HG03045 (cell line): ENCODE measurements at regions not wholly inside any gene's neighbourhood (a gene's known extent, or its start where the extent isn't known, plus 50 kb on each side); places are given as distances from the start of the nearest gene placed in this dataset.
"Not testable (repeated sequence)": the region's sequence is repeated elsewhere in the genome, so short reads cannot be mapped to it uniquely, and the experiment has no call there.

Source experiments
- ATAC-seq: cut with Tn5 transposase; IDR thresholded peaks from one replicate; pipeline ENCODE4 v1.9.1; 2021; ENCODE audit warnings: mild to moderate bottlenecking, moderate library complexity; ENCODE audit not compliant: unreplicated experiment

GRCh38 chr2:3039188-3040065 lies 338.2 kb downstream of the EIPR1 start:
- no peak for ATAC-seq

DNA sequence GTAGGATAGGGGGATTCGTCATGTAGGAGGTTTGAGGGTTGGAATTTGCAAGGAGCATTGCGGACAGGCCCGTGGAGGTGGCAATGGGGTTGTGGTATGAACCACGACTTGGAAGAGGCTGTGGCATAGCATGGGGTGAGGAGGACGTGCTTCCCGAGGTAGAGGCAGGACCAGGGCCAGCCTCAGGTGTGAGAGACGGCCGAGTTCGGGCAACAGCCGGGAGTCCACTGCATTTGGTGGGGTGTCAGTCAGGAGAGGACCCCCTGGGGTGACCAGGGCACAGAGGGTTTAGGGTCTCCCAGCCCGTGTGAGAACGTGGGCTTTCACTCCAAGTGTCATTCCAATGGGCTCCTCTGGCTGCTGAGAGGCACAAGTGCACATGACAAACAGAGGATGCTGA lies 339.0 kb downstream of the EIPR1 start:
- ATAC-seq = no peak

DNA sequence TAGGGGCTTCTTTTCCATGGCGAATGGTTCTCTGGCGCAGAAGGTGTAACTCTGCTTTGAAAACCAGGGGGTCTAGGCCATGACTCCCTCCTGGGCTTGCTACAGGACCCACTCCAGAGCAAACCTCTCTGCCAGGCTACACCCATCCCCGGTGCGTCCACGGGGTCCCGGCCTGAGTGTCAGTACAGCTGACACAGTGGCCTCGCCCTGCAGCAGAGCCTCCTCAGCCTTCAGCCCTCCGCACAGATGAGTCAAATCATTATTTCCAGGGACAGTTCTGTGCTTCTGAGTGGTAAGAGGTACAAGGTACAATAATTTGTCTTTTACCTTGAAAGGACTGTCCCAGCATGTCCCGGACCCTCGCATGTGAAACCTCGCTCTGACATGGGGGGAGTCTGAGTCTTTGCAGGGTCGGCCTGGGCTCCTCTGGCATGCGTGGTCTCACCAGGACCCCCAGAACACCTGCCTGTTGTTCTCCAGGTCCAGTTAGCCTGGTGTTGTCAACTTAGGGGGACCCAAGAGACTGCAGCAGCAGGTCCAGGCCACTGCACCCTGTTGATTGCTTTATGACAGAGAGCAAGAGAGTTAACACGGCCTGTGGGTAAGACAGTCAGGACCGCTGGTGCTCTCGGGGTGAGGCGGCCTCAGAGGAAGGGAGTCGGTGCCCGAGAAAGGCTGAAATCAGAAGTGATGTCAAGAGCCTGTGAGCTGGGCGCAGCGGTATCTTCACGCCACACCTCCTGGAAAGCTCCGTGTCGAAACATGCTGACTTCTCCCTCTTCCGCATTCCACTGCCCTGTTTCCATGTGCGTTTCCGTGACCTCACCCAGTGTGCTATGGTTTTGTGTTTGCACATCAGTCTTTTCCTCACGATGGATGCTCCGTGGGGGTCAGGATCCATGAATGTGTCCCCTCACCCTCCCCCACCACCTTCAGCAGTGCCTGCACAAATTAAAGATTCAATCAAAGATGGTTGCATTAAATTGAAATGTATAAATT lies 340.1 kb downstream of the EIPR1 start:
- ATAC-seq = no peak

GRCh38 chr2:3036432-3037125 lies 341.0 kb downstream of the EIPR1 start:
- no peak for ATAC-seq

GRCh38 chr2:3035385-3036050 lies 342.1 kb downstream of the EIPR1 start:
- no peak for ATAC-seq

- ATAC-seq = no peak
Observed at GRCh38 chr2:3034856-3035255, 342.8 kb downstream of the EIPR1 start.

GRCh38 chr2:3034396-3034795 lies 343.2 kb downstream of the EIPR1 start:
- no peak for ATAC-seq

DNA sequence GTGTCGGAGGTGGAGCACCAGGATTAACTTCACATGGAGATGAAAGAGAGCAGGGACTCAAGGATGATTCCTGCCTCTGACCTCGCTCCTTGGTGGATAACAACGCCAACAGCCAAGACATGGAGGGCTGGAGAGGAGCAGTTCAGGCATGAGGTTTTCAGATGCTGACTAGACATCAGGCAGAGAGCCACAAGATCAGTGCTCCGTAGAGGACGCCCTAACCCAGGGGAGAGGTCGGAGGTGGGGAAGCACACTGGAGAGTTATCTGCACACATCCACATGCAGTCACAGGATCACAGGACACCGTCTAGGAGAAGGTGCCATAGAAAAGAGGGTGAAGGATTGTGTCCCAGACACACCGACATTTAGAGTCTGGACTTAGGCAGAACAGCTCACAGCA lies 344.3 kb downstream of the EIPR1 start:
- ATAC-seq = no peak

- not testable (repeated sequence) for ATAC-seq
Observed at GRCh38 chr2:3030791-3031190, 346.8 kb downstream of the EIPR1 start.

GRCh38 chr2:3025984-3026383 lies 351.6 kb downstream of the EIPR1 start:
- ATAC-seq = no peak

GRCh38 chr2:3025261-3025660 lies 352.4 kb downstream of the EIPR1 start:
- ATAC-seq = no peak

DNA sequence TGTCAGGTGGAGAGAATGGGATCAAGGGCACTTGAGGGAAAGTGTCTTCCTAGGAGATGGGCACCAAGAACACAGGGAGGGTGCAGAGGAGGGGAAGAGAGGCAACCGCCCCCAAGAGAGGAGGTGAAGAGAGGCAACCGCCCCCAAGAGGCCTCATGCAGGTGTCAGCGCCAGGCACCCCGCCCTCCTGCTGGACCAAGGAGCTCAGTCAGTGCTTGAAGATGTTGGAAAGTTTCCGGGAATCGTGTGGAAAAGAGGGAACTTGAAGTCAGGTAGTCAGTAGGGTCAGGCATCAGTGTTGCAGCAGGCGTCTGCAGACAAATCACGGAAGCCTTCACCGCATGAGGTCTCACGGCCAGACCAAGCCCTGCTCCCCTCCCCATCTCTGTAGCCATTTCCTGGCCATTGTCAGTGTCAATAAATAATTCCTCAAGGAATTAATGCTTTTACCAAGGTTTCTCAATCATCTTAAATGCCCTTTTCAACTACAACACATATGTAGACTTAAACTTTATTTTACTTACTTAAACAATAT lies 353.1 kb downstream of the EIPR1 start:
- no peak for ATAC-seq

GRCh38 chr2:3023531-3023930 lies 354.1 kb downstream of the EIPR1 start:
- ATAC-seq = no peak

GRCh38 chr2:3022841-3023372 lies 354.7 kb downstream of the EIPR1 start:
- no peak for ATAC-seq

DNA sequence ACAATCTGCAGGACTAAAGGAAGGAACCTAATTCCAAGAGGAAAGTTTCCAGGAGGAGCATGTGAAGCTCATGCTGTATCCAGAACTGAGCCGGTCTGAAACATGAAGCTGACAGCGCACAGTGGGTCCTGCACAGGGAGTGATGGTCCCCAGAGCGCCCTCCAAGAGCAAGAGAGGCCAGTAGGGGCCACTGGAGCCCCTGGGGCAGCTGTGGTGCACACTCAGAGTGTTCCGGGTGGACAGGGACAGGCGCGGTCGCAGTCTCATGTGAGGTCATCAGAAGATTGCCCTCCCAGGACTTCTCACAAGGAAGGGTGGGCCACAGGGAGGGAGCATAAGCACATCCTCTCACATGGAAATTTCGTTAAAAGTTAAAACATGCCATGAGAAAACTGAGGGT lies 355.9 kb downstream of the EIPR1 start:
- ATAC-seq = no peak

DNA sequence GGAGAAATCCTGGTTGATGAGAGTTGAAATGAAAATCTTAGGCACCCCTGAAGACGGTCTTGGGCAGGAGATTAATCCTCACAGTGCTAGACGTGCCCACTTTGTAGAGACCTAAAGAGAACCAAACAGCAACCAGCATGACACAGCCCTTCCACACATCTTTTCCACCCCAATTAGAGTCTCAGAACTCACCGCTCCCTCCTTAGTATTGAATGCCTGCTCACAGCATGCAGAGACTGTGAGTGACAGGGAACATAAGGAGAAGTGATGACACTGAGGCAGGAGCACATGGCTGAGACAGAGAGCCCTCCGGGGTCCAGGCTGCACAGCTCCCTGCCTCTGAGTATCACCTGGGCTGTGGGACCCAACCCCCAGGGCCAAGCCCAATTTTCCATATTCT lies 367.6 kb downstream of the EIPR1 start:
- no peak for ATAC-seq

- no peak for ATAC-seq
Observed at GRCh38 chr2:3009483-3009882, 368.1 kb downstream of the EIPR1 start.

- ATAC-seq = no peak
Observed at GRCh38 chr2:3009005-3009404, 368.6 kb downstream of the EIPR1 start.

DNA sequence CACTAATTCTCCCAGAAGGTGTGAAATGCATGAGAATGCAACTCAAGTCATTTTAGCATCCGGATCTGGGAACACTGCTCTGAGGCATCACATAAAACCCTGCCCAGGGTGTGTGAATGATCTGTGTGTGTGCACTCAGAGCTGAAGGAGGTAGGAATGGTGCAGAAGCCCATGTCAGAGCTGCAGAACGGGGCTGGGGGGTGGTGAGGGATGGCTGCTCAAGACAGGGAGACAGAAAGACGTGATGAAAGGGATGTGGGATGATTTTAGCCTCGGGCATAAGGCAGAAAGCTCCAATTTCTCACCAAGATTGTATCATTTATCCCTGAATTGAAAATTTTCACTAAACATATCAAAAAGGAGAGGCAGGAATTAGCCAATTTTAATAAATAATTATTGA lies 369.1 kb downstream of the EIPR1 start:
- no peak for ATAC-seq

DNA sequence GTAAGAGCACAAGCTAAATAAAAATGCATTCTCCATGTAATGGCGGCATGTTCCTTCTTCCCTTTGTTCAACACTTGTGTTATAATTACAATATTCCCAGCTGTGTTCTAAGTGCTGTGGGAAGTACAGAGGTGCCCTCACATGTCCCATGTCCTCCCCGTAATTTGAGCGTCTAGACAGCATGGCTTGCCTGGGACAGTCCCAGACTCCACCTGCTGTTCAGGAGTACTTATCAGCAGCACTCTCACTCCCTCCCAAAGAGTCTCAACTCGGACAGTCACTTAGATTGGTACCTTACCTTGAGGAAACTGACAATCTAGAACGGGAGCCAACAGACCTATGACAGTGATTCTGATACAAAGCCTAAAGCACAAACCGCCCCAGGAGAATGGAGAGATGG lies 370.5 kb downstream of the EIPR1 start:
- no peak for ATAC-seq
